Fibroblast of skin of left quadriceps (primary cell): ENCODE measurements at regions not wholly inside any gene's neighbourhood (a gene's known extent, or its start where the extent isn't known, plus 50 kb on each side); places are given as distances from the start of the nearest gene placed in this dataset.
"Not testable (repeated sequence)": the region's sequence is repeated elsewhere in the genome, so short reads cannot be mapped to it uniquely, and the experiment has no call there.

Source experiments
- DNase-seq, 2 experiments: peaks; one replicate each; pipeline ENCODE4 v3.0.0-alpha.2; 2013; ENCODE audit warnings: low read depth in 2 of 2

DNA sequence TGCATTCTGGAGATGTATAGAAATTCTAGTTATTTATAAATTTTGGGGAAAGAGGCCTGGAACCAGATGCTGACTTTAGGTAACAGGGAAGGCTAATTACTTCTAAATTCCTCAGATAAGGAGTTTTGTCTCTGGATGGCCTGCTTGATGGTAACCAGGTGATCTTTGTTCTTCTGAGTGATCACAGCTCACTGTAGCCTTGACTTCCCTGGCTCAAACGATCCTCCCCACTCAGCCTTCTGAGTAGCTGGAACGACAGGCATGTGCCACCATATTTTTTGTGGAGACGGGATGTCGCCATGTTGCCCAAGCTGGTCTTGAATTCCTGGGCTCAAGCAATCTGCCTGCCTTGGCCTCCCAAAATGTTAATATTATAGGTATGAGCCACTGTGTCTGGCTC is 54.4 kb upstream of the MSH6 start:
- no peak for DNase-seq

DNA sequence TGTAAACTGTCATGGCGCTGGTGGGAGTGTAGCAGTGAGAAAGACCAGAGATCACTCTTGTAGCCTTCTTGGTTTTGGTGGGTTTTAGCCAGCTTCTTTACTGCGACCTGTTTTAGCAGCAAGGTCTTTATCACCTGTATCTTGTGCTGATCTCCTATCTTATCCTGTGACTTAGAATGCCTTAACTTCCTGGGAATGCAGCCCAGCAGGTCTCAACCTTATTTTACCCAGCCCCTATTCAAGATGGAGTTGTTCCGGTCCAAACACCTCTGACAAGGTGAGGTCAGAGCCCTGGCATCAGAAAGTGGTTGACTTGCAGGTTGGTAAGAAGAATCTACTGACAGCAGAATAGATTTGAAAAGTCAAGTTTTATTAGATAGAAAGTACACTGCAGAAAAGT is 55.0 kb upstream of the MSH6 start:
- no peak for DNase-seq

DNA sequence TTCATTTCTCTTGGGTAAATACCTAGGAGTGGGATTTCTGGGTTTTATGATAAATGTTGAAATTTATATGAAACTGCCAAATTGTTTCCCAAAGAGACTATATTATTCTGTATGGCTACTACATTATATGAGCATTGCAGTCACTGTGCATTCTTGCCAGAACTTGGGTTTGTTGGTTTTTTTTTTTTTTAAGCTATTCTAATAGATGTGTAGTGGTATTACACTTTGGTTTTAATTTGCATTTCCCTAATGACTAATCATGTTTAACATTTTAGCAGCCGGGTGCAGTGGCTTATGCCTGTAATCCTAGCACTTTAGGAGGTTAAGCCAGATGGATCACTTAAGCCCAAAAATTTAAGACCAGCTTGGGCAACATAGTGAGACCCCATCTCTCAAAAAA is 56.0 kb upstream of the MSH6 start:
- not testable (repeated sequence) for DNase-seq

DNA sequence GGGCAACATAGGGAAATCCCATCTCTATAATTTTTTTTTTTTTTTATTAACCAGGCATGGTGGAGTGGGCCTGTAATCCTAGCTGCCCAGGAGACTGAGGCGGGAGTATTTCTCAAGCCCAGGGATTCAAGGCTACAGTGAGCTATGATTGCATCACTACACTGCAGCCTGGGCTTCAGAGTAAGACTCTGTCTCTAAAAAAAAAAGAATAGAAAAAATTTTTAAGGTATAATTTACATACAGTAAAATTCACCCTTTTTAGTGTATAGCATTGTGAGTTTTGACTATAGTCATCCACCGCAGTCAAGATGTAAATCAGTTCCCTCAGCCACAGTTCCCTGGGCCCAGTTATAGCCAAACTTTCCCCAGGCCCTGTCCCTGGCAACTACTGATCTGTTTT is 57.1 kb upstream of the MSH6 start:
- DNase-seq, result no peak

DNA sequence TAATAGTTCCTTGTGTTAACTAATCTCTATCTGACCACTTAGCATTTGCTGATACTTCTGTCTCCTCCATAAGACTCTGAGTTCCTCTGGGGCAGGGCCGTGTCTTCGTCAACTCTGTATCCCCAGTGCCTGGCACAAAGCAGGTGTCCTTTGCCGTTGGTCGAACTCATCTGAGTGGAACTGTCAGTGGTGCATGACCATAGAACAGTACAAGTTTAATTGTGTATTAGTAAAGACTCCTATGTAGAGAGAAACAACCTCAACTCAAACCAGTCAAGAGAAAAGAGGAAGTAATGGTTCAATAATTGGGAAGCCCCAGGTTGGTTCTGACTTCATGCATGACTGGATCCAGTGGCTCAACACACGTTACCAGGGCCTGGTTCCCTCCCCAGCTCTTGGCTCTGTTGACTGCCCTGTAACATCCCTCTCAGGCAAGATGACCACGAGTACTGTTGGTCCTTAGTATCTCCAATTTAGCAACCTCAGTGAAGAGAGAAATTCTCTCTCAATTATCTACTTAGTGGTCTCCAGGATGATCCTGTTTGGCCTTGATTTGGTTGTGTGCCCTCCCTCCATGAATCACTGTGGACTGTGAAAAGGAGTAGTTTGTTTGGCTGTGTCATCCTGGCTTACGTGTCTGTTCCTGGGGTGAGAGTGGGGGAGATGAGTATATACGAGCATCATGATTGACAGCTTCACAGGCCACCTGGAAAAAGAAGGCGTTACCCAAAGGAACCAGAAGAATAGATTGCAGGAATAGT is 58.5 kb upstream of the MSH6 start:
- DNase-seq, result no peak

DNA sequence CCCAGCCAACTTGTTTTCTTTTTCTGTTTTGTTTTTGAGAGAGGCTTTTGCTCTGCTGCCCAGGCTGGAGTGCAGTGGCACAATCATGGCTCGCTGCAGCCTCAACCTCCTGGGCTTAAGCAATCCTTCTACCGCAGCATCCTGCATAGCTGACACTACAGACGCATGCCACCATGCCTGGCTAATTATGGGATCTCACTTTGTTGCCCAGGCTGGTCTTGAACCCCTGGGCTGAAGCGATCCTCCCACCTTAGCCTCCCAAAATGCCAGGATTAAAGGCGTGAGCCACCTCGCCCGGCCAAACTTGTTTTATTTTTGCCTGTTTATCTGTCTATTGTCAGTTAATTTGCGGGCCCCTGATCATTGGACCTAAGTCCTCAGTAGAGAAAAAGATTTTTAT is 61.6 kb upstream of the MSH6 start:
- no peak for DNase-seq

DNA sequence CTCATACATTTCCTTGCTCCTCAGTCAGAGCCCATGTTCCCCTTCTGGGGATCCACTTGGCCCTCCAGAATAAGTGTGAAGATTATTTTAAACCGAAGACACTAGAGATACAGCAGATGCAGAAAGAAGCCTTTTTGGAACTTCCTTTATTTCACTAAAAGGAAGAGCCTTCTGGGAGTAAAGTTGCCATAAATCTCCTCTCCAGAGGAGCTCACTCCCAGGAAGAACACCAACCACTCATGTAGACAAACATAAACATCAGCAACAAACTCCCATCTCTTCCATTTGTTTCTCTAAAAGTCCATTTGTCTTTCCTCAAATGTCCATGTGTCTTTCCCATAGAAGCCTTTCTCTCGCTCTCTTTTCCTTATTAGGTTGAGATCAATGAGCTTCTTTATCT is 62.4 kb upstream of the MSH6 start:
- DNase-seq, result no peak

DNA sequence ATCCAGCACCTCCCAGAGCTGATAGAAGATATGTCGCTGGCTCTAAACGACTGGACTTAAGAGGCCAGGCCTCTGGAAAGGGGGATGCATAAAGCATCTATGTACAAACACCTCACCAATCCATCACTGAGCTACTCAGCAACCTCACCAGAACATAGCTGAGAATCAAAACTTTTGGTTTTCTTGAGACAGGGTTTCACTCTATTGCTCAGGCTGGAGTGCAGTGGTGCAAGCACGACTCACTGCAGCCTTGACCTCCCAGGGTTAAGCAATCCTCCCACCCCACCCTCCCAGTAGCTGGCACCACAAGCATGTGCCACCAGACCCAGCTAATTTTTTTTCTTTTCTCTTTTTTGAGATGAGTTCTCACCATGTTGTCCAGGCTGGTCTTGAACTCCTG is 62.9 kb upstream of the MSH6 start:
- no peak for DNase-seq

DNA sequence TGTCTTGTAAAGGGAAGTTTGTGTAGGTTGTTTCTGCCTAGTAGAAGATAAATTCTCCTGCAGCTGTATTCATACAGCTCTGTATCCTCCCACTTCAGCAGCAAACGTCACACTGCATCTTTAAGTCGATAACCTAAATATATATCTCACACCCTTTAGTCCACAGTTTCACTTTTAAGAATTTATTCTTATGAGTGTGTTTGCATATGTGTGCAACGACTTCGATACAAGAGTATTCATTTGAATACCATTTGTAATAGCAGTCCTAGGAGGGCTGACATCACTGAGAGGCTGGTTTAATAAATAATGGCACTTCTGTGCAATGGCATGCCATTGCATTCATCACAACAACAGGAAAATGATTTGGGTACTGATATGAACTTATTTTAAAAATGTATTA is 63.8 kb upstream of the MSH6 start:
- DNase-seq, result no peak

DNA sequence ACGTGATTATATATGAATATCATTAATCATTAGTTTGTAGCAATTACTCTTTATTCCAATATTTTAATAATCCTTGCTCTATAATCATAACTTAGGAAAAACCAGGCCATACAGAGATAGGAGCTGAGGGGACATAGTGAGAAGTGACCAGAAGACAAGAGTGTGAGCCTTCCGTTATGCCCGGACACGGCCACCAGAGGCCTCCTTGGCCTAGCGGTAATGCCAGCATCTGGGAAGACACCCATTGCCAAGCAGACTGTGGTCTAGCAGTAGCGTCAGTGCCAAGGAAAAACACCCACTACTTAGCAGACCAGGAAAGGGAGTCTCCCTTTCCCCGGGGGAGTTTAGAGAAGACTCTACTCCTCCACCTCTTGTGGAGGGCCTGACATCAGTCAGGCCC is 66.6 kb upstream of the MSH6 start:
- DNase-seq, result not testable (repeated sequence)

DNA sequence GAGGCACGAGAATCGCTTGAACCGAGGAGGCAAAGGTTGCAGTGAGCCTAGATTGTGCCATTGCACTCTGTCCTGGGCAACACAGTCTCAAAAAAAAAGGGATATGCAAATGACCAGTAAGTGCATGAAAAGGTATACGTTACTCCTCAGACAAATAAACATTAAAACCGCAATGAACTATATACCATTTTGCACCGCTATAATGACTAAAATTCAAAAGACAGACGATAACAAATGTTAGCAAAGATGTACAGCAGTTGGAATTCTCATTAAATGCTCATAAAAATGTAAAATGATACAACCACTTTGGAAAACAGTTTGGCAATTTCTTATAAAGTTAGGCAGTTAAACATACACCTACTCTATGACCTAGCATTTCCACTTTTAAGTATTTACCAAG is 67.4 kb upstream of the MSH6 start:
- DNase-seq, result no peak

DNA sequence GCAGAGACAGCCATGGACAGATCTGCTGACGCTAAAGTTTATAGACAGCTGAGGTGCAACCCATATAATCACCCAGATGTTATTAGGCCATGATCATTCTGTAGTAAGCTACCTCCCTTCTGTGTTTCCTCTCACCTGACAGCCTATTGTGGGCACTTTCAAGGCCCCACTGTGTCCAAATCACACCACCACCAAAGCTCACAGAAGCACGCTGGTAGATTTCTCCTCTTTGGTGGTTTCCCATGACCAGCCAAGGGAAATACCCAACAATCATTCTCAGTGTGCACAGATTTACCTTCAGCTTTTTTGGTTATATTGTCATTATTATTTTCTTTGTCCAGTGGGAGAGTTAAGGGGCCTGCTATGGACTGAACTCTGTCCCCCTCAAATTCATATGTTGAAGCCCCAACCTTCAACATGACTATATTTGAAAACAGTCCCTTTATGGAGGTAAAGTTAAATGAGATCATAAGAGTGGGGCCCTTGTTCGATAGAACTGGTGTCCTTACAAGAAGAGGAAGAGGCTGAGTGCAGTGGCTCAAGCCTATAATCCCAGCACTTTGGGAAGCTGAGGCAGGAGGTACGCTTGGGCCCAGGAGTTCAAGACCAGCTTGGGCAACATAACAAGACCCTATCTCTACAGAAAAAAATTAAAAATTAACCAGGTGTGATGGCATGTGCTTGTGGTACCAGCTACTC is 74.0 kb upstream of the MSH6 start:
- no peak for DNase-seq

DNA sequence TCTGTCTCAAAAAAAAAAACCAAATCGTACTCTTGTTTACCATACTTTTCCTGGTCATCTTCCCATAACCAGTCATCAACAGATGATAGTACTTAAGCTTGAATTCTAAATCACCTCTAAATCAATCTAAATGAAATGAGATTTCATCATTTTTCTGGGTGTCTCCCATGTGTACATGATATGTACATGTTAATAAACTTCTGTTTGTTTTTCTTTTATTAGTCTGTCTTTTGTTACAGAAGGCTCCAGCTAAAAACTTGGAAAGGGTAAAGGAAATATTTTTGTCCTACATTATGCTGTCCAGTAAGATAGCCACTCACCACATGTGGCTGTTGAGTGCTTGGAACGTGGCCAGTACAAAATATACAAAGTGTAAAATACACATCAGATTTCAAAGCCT is 78.7 kb upstream of the MSH6 start:
- DNase-seq, result no peak

DNA sequence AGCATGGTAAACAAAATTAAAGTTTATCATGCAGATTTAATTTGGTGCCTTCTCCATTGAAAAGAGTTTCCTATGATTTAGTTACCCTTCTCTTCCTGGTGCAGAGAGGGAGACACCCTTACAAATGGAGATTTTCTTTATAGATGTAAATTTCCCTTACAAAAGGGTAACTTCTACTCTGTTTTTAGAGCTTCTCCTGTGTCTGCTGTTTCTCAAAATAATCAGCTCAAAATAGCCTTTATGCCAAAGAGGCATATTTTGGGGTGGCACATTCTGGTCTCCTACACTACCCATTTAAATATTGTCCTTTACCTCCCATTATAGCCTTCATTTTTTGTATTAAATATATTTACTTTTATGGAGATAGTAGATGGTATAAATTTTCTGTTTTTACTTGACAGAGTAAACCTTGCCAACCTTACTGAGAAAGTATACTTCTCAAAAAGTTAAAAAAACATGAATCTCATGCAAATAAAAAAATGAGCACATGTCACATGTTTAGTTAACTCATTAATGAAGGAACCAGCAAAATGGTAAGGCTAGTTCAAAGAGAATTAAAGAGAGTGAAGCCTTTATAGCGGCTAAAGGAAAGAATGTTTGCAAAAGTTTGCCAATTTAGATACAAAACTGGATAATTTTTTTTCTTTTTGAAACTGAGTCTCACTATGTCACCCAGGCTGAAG is 83.3 kb upstream of the MSH6 start:
- no peak for DNase-seq

DNA sequence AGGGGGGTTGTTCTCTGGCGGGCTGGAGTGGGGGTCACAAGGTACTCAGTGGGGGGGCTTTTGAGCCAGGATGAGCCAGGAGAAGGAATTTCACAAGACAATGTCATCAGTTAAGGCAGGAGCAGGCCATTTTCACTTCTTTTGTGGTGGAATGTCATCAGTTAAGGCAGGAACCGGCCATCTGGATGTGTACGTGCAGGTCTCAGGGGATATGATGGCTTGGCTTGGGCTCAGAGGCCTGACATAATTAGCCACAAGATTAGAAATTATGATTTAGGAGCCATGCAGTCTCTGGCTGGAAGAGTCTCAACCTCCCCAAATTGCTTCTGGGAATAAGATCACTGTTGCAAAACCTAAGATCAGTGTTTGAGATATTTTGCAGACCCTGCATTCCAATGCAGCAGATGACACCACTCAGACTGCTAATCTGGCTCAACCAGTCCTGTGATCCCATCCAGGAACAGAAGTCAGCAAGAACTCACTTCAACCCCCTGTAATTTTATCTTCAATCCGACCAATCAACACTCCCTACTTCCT is 84.4 kb upstream of the MSH6 start:
- peak; percentile 27 to 31 for DNase-seq

DNA sequence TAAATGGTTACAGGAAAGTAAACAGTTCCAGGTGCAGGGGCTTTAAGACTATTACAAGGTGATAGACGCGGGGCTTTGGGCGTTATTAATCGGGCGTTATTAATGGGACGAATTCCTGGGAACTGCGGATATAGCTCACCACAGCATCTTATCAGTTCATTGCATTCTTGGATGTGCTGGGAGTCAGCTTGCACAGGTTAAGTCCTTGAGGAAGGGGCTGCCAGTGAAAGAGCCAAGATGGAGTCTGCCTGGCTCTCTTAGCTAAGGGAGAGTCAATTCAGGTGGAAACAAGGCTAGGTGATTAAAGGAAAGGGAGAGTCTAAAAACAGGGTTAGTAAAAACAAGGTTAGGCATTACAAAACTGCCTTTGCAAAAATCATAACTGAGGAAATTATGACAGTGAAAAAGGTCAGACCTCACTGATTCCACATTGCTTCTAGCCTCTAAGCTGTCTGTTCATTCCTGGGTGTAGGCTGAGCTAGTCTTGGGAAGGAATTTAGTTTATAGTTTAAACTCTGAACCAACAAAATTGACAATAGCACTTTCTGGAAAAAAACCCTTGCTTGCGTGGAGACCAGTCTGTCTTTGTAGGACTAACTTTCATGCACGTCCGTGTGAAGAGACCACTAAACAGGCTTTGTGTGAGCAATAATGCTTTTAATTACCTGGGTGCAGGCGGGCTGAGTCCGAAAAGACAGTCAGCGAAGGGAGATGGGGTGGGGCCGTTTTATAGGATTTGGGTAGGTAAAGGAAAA is 85.1 kb upstream of the MSH6 start:
- not testable (repeated sequence) for DNase-seq

DNA sequence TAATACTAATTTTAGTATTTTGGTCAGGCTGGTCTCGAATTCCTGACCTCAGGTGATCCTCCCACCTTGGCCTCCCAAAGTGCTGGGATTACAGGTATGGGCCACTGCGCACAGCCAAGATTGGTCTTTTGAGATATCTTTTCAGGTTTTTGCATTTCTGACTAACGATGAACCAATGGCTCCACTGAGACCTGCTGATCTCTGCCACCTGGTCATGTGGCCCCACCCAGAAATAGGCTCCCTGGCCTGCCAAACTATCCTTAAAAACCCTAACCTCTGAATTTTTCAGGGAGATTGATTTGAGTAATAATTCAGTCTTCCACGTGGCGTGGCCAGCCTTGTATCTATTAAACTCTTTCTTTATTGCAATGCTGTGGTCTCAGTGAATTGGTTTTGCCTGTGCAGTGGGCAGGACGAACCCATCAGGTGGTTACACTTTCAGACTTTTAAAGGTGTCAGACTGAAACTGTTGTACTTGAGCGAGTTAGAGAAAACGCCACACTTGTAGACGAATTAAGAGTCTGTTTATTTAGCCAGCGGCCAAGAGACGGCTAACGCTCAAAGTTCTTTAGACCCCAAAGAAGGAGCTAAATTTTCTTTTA is 85.8 kb upstream of the MSH6 start:
- DNase-seq, result no peak

DNA sequence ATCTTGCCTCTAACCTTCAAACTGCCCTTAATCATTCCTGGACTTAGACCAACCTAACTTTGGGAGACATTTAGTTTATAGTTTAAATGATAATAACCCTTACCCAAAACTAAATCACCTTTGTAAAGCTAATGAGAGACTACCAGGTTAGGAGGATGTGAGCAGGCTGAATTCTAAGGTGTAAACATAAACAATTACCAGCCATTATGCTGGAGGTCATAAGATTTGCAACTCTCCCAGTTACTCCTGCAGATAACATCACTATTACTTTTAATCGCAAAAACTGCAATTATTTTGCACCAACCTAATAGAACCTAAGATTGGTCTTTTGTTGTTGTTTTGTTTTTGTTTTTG is 86.5 kb upstream of the MSH6 start:
- no peak for DNase-seq

DNA sequence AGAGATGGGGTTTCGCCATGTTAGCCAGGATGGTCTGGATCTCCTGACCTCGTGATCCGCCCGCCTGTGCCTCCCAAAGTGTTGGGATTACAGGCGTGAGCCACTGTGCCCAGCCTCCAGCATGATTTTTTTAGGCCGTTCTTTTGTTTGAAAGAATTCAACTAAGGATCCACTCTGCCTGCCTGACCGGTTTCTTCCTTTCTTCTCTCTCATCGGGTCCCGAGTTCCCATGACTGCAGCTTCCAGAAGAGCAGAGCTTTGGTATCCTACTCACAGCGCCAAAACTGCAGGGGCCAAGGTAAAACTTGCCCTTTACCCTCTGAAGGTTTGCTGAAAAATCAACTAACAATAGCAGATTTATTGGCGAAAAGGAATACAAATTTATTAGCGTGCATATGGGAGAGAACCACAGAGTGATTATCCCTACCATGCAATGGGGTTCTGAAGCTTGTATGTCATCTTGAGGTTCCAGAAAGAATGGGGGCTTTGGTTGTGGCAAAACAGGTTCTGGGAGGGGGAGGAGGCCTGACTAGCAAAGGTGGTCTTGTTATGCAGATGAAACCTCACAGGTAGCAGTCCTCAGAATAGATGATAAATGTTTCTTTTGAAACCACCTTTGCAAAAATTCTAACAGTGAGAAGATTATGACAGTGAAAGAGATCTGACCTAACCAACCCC is 87.0 kb upstream of the MSH6 start:
- DNase-seq, result no peak

DNA sequence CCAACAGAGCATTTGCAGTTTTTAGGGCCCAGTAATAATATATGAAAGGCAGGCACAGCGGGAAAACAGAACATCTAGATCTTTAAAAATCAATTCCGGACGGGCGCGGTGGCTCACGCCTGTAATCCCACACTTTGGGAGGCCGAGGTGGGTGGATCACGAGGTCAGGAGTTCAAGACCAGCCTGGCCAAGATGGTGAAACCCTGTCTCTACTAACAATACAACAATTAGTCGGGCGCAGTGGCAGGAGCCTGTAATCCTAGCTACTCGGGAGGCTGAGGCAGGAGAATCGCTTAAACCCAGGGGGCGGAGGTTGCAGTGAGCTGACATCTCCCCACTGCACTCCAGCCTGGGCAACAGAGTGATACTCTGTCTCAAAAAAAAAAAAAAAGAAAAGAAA is 88.5 kb upstream of the MSH6 start:
- DNase-seq, result not testable (repeated sequence)

DNA sequence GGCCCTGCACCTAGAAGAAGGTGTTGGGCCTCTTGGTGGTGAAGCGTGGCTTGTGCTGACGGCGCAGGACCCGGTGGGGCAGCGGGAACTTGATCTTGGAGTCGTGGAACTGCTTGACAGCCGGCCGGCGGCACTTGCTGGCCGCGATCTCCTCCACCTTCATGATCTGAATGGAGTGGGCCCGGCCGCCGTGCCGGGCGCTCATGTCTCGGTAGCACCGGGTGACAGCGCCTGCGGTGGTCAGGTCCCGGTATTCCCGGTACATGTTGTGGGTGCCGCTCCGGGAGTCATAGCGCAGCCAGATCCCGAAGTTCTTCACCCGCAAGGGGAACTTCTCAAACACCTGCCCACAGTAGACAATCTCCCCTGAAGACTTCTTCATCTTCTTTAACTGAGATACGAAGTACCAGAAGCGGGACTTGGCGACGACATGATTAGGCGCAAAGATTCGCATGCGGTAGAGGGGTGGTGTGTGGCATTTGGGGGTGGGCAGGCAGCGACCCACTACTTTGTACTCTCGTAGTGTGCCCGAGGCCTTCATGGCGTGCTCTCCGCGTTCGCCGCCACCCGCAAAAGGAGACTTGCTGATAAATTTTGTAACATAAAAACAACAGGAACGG is 92.1 kb upstream of the MSH6 start:
- not testable (repeated sequence) for DNase-seq
